WERI-Rb-1 (cell line): ENCODE measurements at regions not wholly inside any gene's neighbourhood (a gene's known extent, or its start where the extent isn't known, plus 50 kb on each side); places are given as distances from the start of the nearest gene placed in this dataset.

ENCODE experiments used
- DNase-seq: peaks from one replicate; pipeline ENCODE4 v3.0.0-alpha.2; 2020
- H3K27ac ChIP-seq: fragments of 250-450 bp; sonication (Bioruptor Pico); 2 replicates; pipeline ENCODE4 v1.5.1; 2020; ENCODE audit warnings: mild to moderate bottlenecking, moderate library complexity
- H3K27me3 ChIP-seq: fragments of 250-450 bp; sonication (Bioruptor Pico); 2 replicates; pipeline ENCODE4 v1.5.1; 2021; ENCODE audit warnings: mild to moderate bottlenecking, low read depth, moderate library complexity; ENCODE audit not compliant: insufficient read depth, severe bottlenecking
- H3K36me3 ChIP-seq: fragments of 250-450 bp; sonication (Bioruptor Pico); 2 replicates; pipeline ENCODE4 v1.5.1; 2020; ENCODE audit warnings: mild to moderate bottlenecking, moderate library complexity
- H3K4me3 ChIP-seq: 2 replicates; pipeline ENCODE4 v1.5.1; 2011; ENCODE audit warnings: low read depth, mild to moderate bottlenecking, control low read depth, low read length
- H3K9me3 ChIP-seq: fragments of 250-450 bp; sonication (Bioruptor Pico); 2 replicates; pipeline ENCODE4 v1.5.1; 2021; ENCODE audit warnings: mild to moderate bottlenecking, moderate library complexity; ENCODE audit not compliant: severe bottlenecking
- TF ChIP-seq, protein P1 (sequence below): IDR thresholded peaks from 2 replicates; pipeline ENCODE4 v1.5.1; 2011; ENCODE audit warnings: low read depth, mild to moderate bottlenecking, control low read depth, inconsistent platforms, low read length

GRCh38 chr9:21553441-21553840 is 71.3 kb upstream of the IFNE start:
- no peaks in the 10 kb centered on the region for H3K36me3 ChIP-seq
- no peak overlapping the region for H3K27ac ChIP-seq
- no peak for DNase-seq
- no peaks in the 10 kb centered on the region for H3K9me3 ChIP-seq
- no peak overlapping the region for H3K4me3 ChIP-seq
- peaks cover 55% of the 10 kb centered on the region for H3K27me3 ChIP-seq
- TF ChIP-seq, protein P1, sequence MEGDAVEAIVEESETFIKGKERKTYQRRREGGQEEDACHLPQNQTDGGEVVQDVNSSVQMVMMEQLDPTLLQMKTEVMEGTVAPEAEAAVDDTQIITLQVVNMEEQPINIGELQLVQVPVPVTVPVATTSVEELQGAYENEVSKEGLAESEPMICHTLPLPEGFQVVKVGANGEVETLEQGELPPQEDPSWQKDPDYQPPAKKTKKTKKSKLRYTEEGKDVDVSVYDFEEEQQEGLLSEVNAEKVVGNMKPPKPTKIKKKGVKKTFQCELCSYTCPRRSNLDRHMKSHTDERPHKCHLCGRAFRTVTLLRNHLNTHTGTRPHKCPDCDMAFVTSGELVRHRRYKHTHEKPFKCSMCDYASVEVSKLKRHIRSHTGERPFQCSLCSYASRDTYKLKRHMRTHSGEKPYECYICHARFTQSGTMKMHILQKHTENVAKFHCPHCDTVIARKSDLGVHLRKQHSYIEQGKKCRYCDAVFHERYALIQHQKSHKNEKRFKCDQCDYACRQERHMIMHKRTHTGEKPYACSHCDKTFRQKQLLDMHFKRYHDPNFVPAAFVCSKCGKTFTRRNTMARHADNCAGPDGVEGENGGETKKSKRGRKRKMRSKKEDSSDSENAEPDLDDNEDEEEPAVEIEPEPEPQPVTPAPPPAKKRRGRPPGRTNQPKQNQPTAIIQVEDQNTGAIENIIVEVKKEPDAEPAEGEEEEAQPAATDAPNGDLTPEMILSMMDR = no peak

DNA sequence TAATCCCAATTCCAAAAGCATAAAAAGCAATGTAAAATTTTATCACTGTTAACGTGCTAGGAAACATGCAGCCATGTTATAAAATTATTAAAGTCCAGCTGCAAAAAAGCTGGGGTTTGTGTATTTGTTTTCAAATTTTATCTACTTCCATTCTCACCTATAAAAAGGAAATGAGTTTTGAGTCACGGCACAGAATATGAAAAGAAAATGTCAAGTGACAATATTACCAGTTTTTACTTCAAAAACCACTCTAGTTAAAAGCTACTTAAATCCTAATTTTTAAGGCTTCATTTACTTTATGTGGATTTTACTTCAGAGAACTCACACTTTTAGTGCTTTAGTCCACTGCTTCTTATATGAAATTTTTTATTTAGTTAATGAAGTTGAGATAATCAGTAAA is 72.7 kb upstream of the IFNE start:
- TF ChIP-seq, protein P1 = no peak
- no peak for DNase-seq
- Histone ChIP-seq H3K27me3 (peaks cover 58% of the 10 kb centered on the region), H3K36me3 (no peaks in the 10 kb centered on the region), H3K4me3 (no peak overlapping the region), H3K27ac (no peak overlapping the region), H3K9me3 (no peaks in the 10 kb centered on the region)

DNA sequence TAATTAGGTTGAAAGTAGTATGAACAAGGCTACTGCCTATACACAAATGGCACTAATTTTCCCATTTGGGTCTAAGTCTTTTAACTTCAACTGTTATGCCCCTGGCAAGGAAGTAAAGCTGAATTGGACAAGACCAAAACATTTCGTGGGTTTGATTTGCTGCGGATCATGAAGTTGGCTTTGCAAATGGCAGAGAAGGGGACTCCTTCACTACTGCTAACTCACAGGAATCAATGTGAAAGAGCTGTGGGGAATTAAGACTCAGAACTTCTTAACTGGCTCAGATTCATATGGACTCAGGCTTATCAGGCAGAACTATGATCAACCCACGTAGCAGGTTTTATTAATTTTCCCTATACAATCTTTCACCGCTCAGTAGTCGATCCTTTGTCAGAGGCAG is 73.8 kb upstream of the IFNE start:
- no peak overlapping the region for H3K4me3 ChIP-seq
- no peak for DNase-seq
- no peak overlapping the region for H3K27ac ChIP-seq

DNA sequence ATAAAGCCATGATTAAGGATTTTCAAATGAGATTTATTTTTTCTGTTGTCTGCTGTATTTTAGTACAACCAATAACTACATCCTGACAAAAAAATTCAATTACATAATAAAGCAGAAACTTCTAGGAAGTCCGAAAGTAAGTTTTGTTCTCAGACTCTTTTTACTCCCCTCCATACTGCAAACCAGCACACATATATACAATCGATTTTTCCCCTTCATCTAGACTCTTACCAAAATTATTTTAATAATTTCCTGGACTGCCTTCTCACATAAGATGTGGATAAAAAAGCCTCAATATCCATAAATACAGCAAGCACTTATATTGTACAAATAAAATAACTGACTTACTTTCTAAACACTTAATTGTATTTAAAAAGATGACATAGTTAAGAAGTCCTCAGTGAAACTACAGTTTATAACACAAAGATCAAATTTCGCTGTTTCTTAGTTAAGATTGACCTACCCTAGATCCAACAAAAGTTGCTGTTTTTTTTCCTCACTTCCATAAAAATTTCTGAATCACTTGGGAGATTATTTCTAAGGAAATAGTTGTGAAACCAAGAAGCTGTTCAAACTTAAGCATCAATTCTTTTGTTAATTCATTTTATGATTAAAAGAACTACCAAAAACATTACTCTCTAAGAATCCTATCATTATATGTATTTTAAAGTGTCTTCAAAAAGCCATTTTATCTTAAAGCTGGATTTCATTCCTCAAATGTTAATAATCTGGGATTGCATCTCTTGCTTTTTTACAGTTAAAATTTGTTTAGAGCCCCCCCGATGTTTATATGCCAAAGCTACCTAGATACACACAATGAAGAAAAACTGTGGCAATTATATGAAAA is 74.7 kb upstream of the IFNE start:
- TF ChIP-seq, protein P1 = no peak
- DNase-seq = no peak
- Histone ChIP-seq H3K4me3 (no peak overlapping the region), H3K36me3 (no peaks in the 10 kb centered on the region), H3K27ac (no peak overlapping the region), H3K27me3 (peaks cover 69% of the 10 kb centered on the region), H3K9me3 (no peaks in the 10 kb centered on the region)

More for the DNA sequence above, 73.8 kb upstream of the IFNE start:
- H3K27me3 ChIP-seq = peaks cover 68% of the 10 kb centered on the region
- TF ChIP-seq, protein P1 = no peak
- no peaks in the 10 kb centered on the region for H3K9me3 ChIP-seq
- H3K36me3 ChIP-seq = no peaks in the 10 kb centered on the region

DNA sequence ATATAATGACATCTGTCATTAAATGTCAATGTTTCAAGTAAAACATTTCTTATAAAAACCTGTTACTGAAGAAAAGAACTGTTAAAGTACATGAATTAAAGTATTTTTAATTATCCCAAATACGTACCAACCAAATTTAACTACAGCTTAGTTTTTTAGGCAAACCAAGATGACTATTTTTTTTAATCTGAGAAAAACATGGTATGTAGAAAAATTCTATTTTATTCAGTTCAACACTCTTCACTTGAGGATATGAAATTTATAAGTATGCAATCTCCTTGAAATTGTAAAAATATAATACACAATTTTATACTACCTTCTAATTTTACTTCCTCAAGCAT is 75.3 kb upstream of the IFNE start:
- Histone ChIP-seq H3K27ac (no peak overlapping the region), H3K36me3 (no peaks in the 10 kb centered on the region), H3K4me3 (no peak overlapping the region), H3K9me3 (no peaks in the 10 kb centered on the region), H3K27me3 (peaks cover 64% of the 10 kb centered on the region)
- no peak for DNase-seq
- TF ChIP-seq, protein P1 = no peak

- Histone ChIP-seq H3K27me3 (peaks cover 60% of the 10 kb centered on the region), H3K4me3 (no peak overlapping the region), H3K9me3 (no peaks in the 10 kb centered on the region), H3K36me3 (no peaks in the 10 kb centered on the region), H3K27ac (no peak overlapping the region)
- TF ChIP-seq, protein P1 = no peak
- DNase-seq = no peak
Observed at GRCh38 chr9:21558079-21558478, 76.0 kb upstream of the IFNE start.
